HepG2 (cell line): ENCODE measurements at regions not wholly inside any gene's neighbourhood (a gene's known extent, or its start where the extent isn't known, plus 50 kb on each side); places are given as distances from the start of the nearest gene placed in this dataset.

Experiments used
- MLX ChIP-seq: IDR thresholded peaks from 2 replicates; pipeline ENCODE4 v1.6.1; 2016
- NFKB2 ChIP-seq: sonication (generic); formaldehyde crosslinking; IDR thresholded peaks from 2 replicates; pipeline ENCODE4 v1.4.0; 2020; ENCODE audit warnings: missing genetic modification reagents, borderline replicate concordance
- SP1 ChIP-seq, 2 experiments: fragments of 450-650 bp in 1 of 2; sonication (generic) in 1 of 2; formaldehyde crosslinking in 1 of 2; IDR thresholded peaks; 2 replicates each; pipeline versions ENCODE4 v1.4.0 to v1.6.1; 2016 to 2020; ENCODE audit warnings: missing genetic modification reagents in 1 of 2
- ZBTB40 ChIP-seq, 2 experiments: fragments of 450-650 bp in 1 of 2; sonication (generic) in 1 of 2; formaldehyde crosslinking in 1 of 2; IDR thresholded peaks; 2 replicates each; pipeline versions ENCODE4 v1.6.1 to v1.8.0; 2016 to 2022; ENCODE audit warnings: antibody characterized with exemption in 1 of 2, mild to moderate bottlenecking in 1 of 2, missing genetic modification reagents in 1 of 2
- ZNF619 ChIP-seq: sonication (generic); formaldehyde crosslinking; IDR thresholded peaks from 2 replicates; pipeline ENCODE4 v1.4.0; 2020; ENCODE audit warnings: mild to moderate bottlenecking, missing genetic modification reagents

GRCh38 chr5:2251751-2252150, 369.0 kb upstream of the IRX4 start (continued):
- TF ChIP-seq ZBTB40 (IDR thresholded peaks at IDR 0.05) (no peak), ZBTB40 (CRISPR knock-in tag; IDR thresholded peaks at IDR 0.05) (no peak), NFKB2 (no peak), MLX (no peak), SP1 (IDR thresholded peaks at IDR 0.05) (no peak), SP1 (CRISPR knock-in tag; IDR thresholded peaks at IDR 0.05) (no peak), ZNF619 (CRISPR knock-in tag) (no peak)
